ENCODE measurements at regions not wholly inside any gene's neighbourhood (a gene's known extent, or its start where the extent isn't known, plus 50 kb on each side); places are given as distances from the start of the nearest gene placed in this dataset.

GRCh38 chr2:51717312-51717711 lies 685.4 kb upstream of the NRXN1 start:
- no peak overlapping the region for H3K4me3 ChIP-seq (ENCODE audit: low read depth, low read length)
- in situ Hi-C loops (cut with HindIII; ENCODE audit: low sequenced_read_pairs), result no loop called here
- no peak for TF ChIP-seq CTCF (IDR thresholded peaks at IDR 0.05; ENCODE audit: low read depth, low read length)
- DNase-seq (ENCODE audit: low read depth, low spot score), result peak; percentile 87

- no peak for TF ChIP-seq CTCF (IDR thresholded peaks at IDR 0.05; ENCODE audit: low read depth, low read length)
- DNase-seq (ENCODE audit: low read depth, low spot score), result peak; percentile 82
- no peak overlapping the region for H3K4me3 ChIP-seq (ENCODE audit: low read depth, low read length)
- in situ Hi-C loops (cut with HindIII; ENCODE audit: low sequenced_read_pairs), result no loop called here
Observed at GRCh38 chr2:51711766-51712165, 679.8 kb upstream of the NRXN1 start.

GRCh38 chr2:51710222-51710621 lies 678.3 kb upstream of the NRXN1 start:
- no peak for TF ChIP-seq CTCF (IDR thresholded peaks at IDR 0.05; ENCODE audit: low read depth, low read length)
- in situ Hi-C loops (cut with HindIII; ENCODE audit: low sequenced_read_pairs), result no loop called here

GRCh38 chr2:51707625-51708024 lies 675.7 kb upstream of the NRXN1 start:
- no peak for TF ChIP-seq CTCF (IDR thresholded peaks at IDR 0.05; ENCODE audit: low read depth, low read length)
- no peak overlapping the region for H3K4me3 ChIP-seq (ENCODE audit: low read depth, low read length)
- in situ Hi-C loops (cut with HindIII; ENCODE audit: low sequenced_read_pairs), result no loop called here
- no peak for DNase-seq (ENCODE audit: low read depth, low spot score)

More at GRCh38 chr2:51710222-51710621, 678.3 kb upstream of the NRXN1 start:
- no peak for DNase-seq (ENCODE audit: low read depth, low spot score)
- H3K4me3 ChIP-seq (ENCODE audit: low read depth, low read length), result no peak overlapping the region

- TF ChIP-seq CTCF (IDR thresholded peaks at IDR 0.05; ENCODE audit: low read depth, low read length), result no peak
- in situ Hi-C loops (cut with HindIII; ENCODE audit: low sequenced_read_pairs), result no loop called here
- no peak overlapping the region for H3K4me3 ChIP-seq (ENCODE audit: low read depth, low read length)
- DNase-seq (ENCODE audit: low read depth, low spot score), result no peak
Observed at GRCh38 chr2:51706220-51706619, 674.3 kb upstream of the NRXN1 start.

GRCh38 chr2:51705417-51705816 lies 673.5 kb upstream of the NRXN1 start:
- H3K4me3 ChIP-seq (ENCODE audit: low read depth, low read length), result no peak overlapping the region
- in situ Hi-C loops (cut with HindIII; ENCODE audit: low sequenced_read_pairs), result no loop called here

More at GRCh38 chr2:51705417-51705816, 673.5 kb upstream of the NRXN1 start:
- TF ChIP-seq CTCF (IDR thresholded peaks at IDR 0.05; ENCODE audit: low read depth, low read length), result no peak
- no peak for DNase-seq (ENCODE audit: low read depth, low spot score)
